ENCODE measurements at regions not wholly inside any gene's neighbourhood (a gene's known extent, or its start where the extent isn't known, plus 50 kb on each side); places are given as distances from the start of the nearest gene placed in this dataset.

GRCh38 chr2:211281430-211282073 is 725.2 kb downstream of the CPS1 start:
- no peak overlapping the region for H3K4me3 ChIP-seq (replicated peaks; ENCODE audit: low read depth, low read length)
- no peak for TF ChIP-seq CTCF (IDR thresholded peaks at IDR 0.05; ENCODE audit: low read length, missing control alignments)

GRCh38 chr2:211302676-211303075 is 746.3 kb downstream of the CPS1 start:
- no peak for TF ChIP-seq CTCF (IDR thresholded peaks at IDR 0.05; ENCODE audit: low read length, missing control alignments)
- no peak overlapping the region for H3K4me3 ChIP-seq (replicated peaks; ENCODE audit: low read depth, low read length)
- DNase-seq (ENCODE audit: low read depth), result no peak

More at GRCh38 chr2:211281430-211282073, 725.2 kb downstream of the CPS1 start:
- DNase-seq (ENCODE audit: low read depth), result no peak

- no peak overlapping the region for H3K4me3 ChIP-seq (replicated peaks; ENCODE audit: low read depth, low read length)
- no peak for DNase-seq (ENCODE audit: low read depth)
- no peak for TF ChIP-seq CTCF (IDR thresholded peaks at IDR 0.05; ENCODE audit: low read length, missing control alignments)
Observed at GRCh38 chr2:211306929-211307328, 750.5 kb downstream of the CPS1 start.

Data from fibroblast of pulmonary artery (primary cell).